HG03064 (cell line): ENCODE measurements at regions not wholly inside any gene's neighbourhood (a gene's known extent, or its start where the extent isn't known, plus 50 kb on each side); places are given as distances from the start of the nearest gene placed in this dataset.

Experiments
- ATAC-seq: cut with Tn5 transposase; IDR thresholded peaks from one replicate; pipeline ENCODE4 v1.9.1; 2021; ENCODE audit warnings: low read depth; ENCODE audit not compliant: unreplicated experiment

GRCh38 chrX:113950081-113950678 is 633.7 kb upstream of the HTR2C start:
- no peak for ATAC-seq

- no peak for ATAC-seq
These were observed 636.3 kb upstream of the HTR2C start for GRCh38 chrX:113947548-113947947.

GRCh38 chrX:113935518-113935917 is 648.4 kb upstream of the HTR2C start:
- ATAC-seq = no peak

GRCh38 chrX:113933931-113934330 is 650.0 kb upstream of the HTR2C start:
- no peak for ATAC-seq

GRCh38 chrX:113929004-113929403 is 654.9 kb upstream of the HTR2C start:
- no peak for ATAC-seq

- ATAC-seq = no peak
These were observed 663.2 kb upstream of the HTR2C start for GRCh38 chrX:113920661-113921060.

GRCh38 chrX:113919387-113919786 is 664.5 kb upstream of the HTR2C start:
- no peak for ATAC-seq

GRCh38 chrX:113906168-113906567 is 677.7 kb upstream of the HTR2C start:
- no peak for ATAC-seq

- ATAC-seq = no peak
These were observed 691.0 kb upstream of the HTR2C start for GRCh38 chrX:113892891-113893290.

GRCh38 chrX:113892401-113892800 is 691.5 kb upstream of the HTR2C start:
- no peak for ATAC-seq

- ATAC-seq = no peak
These were observed 710.8 kb upstream of the HTR2C start for GRCh38 chrX:113873056-113873455.

- ATAC-seq = no peak
These were observed 715.2 kb upstream of the HTR2C start for GRCh38 chrX:113868711-113869110.

GRCh38 chrX:113868177-113868576 is 715.7 kb upstream of the HTR2C start:
- no peak for ATAC-seq

GRCh38 chrX:113849408-113849807 is 734.5 kb upstream of the HTR2C start:
- no peak for ATAC-seq

GRCh38 chrX:113833096-113834055 is 750.5 kb upstream of the HTR2C start:
- no peak for ATAC-seq

GRCh38 chrX:113828470-113828869 is 755.4 kb upstream of the HTR2C start:
- ATAC-seq = no peak

GRCh38 chrX:113818346-113818745 is 765.5 kb upstream of the HTR2C start:
- no peak for ATAC-seq

GRCh38 chrX:113804819-113805218 is 779.1 kb upstream of the HTR2C start:
- no peak for ATAC-seq

- ATAC-seq = no peak
These were observed 779.6 kb upstream of the HTR2C start for GRCh38 chrX:113804291-113804690.

GRCh38 chrX:113802837-113803236 is 781.0 kb upstream of the HTR2C start:
- no peak for ATAC-seq

- no peak for ATAC-seq
These were observed 782.9 kb upstream of the HTR2C start for GRCh38 chrX:113800955-113801354.

- no peak for ATAC-seq
These were observed 790.3 kb upstream of the HTR2C start for GRCh38 chrX:113793563-113793962.
